OCI-LY1 (cell line): ENCODE measurements at regions not wholly inside any gene's neighbourhood (a gene's known extent, or its start where the extent isn't known, plus 50 kb on each side); places are given as distances from the start of the nearest gene placed in this dataset.

Experiments
- CTCF ChIP-seq: fragments of 200-600 bp; sonication (generic), shearing (Covaris generic); IDR thresholded peaks from 2 replicates; pipeline ENCODE4 v1.5.1; 2017; ENCODE audit warnings: mild to moderate bottlenecking, antibody characterized with exemption, low read length, moderate library complexity, mixed read lengths
- EZH2 ChIP-seq: fragments of 200-600 bp; sonication (generic), shearing (Covaris generic); IDR thresholded peaks from 2 replicates; pipeline ENCODE4 v1.8.0; 2017; ENCODE audit warnings: borderline replicate concordance, mixed run types, mild to moderate bottlenecking, antibody characterized with exemption, low read length, moderate library complexity, mixed read lengths

- TF ChIP-seq CTCF (peak; percentile 66), EZH2 (no peak)
Measured at GRCh38 chr20:54980103-54980960, 504.9 kb downstream of the DOK5 start.
